ENCODE measurements at regions not wholly inside any gene's neighbourhood (a gene's known extent, or its start where the extent isn't known, plus 50 kb on each side); places are given as distances from the start of the nearest gene placed in this dataset.

- no peak overlapping the region for H2BK5ac ChIP-seq (ENCODE audit: insufficient read length, low read length)
- no peak overlapping the region for H3K4me3 Mint-ChIP-seq
- no peaks in the 10 kb centered on the region for H3K4me1 ChIP-seq (ENCODE audit: insufficient read depth, low read length)
- no peak overlapping the region for H3K4me2 ChIP-seq (ENCODE audit: insufficient read depth, insufficient read length, low read length)
- no peak overlapping the region for H3K9ac ChIP-seq (ENCODE audit: extremely low read depth, insufficient read length, low read length)
- no peak overlapping the region for H3T11ph ChIP-seq (ENCODE audit: low read length)
- H3K23me2 ChIP-seq (ENCODE audit: insufficient read length, low read depth, low read length, poor library complexity, severe bottlenecking), result no peaks in the 10 kb centered on the region
- H3K4me1 Mint-ChIP-seq, result no peaks in the 10 kb centered on the region
- H2BK12ac ChIP-seq (ENCODE audit: insufficient read length, low read depth, low read length), result no peak overlapping the region
- no peaks in the 10 kb centered on the region for H3K79me2 ChIP-seq (ENCODE audit: insufficient read depth, low read length)
- H3K56ac ChIP-seq (ENCODE audit: insufficient read length, low read depth, low read length), result no peak overlapping the region
- H3K27me3 ChIP-seq (ENCODE audit: insufficient read depth, low read length), result no peaks in the 10 kb centered on the region
- H4K5ac ChIP-seq (ENCODE audit: insufficient read length, low read depth, low read length), result no peak overlapping the region
- H4K8ac ChIP-seq (replicated peaks; ENCODE audit: insufficient read length, low read depth, low read length), result no peak overlapping the region
- no peaks in the 10 kb centered on the region for H3K9me3 ChIP-seq (ENCODE audit: control insufficient read depth, low read depth, low read length)
- no peak overlapping the region for H2BK15ac ChIP-seq (ENCODE audit: low read depth, low read length)
- no peaks in the 10 kb centered on the region for H3K27me3 Mint-ChIP-seq (ENCODE audit: low read depth)
- H4K20me1 ChIP-seq (ENCODE audit: control insufficient read depth, insufficient read depth, insufficient read length), result no peaks in the 10 kb centered on the region
- H3K27ac Mint-ChIP-seq, result no peak overlapping the region
- H2AFZ ChIP-seq (ENCODE audit: low read length), result no peak overlapping the region
- H3K36me3 Mint-ChIP-seq (ENCODE audit: insufficient read depth in 1 of 3, low read depth in 3 of 3), result peaks cover 9 to 20% (median 16%) of the 10 kb centered on the region in 3 experiments; a peak in 6 of 7 replicates
- no peak overlapping the region for H3K27ac ChIP-seq (ENCODE audit: insufficient read length, low read depth, low read length)
- DNase-seq, result no peak
- H4K91ac ChIP-seq (ENCODE audit: insufficient read length, low read depth, low read length), result no peak overlapping the region
- H3K18ac ChIP-seq (ENCODE audit: insufficient read length, low read depth, low read length), result no peak overlapping the region
- no peak overlapping the region for H3K4ac ChIP-seq (ENCODE audit: low read depth, low read length)
- H3K79me1 ChIP-seq (ENCODE audit: insufficient read depth, low read depth, low read length, poor library complexity, severe bottlenecking), result no peaks in the 10 kb centered on the region
- no peak overlapping the region for H2BK20ac ChIP-seq (ENCODE audit: low read depth, low read length, poor library complexity, severe bottlenecking)
- no peak overlapping the region for H2AK5ac ChIP-seq (ENCODE audit: insufficient read length, low read length)
- no peak overlapping the region for H2BK120ac ChIP-seq (ENCODE audit: low read depth, low read length, poor library complexity, severe bottlenecking)
- no peak overlapping the region for H3K14ac ChIP-seq (ENCODE audit: insufficient read depth, low read length)
- H3K9me3 Mint-ChIP-seq, result peaks cover 4 to 33% of the 10 kb centered on the region in 2 experiments; a peak in 4 of 5 replicates
- TF ChIP-seq CTCF (conservative IDR thresholded peaks at IDR 0.05), result no peak
- H3K23ac ChIP-seq (ENCODE audit: insufficient read length, low read depth, low read length), result no peak overlapping the region
Observed at GRCh38 chr3:164306042-164306441, 772.3 kb downstream of the SI start.
